GM12891 (cell line): ENCODE measurements at regions not wholly inside any gene's neighbourhood (a gene's known extent, or its start where the extent isn't known, plus 50 kb on each side); places are given as distances from the start of the nearest gene placed in this dataset.

Source experiments
- POLR2A ChIP-seq: IDR thresholded peaks from 2 replicates; pipeline ENCODE4 v1.6.1; 2011; ENCODE audit warnings: low read depth, low read length, control low read depth
- TAF1 ChIP-seq: IDR thresholded peaks from 2 replicates; pipeline ENCODE4 v1.6.1; 2011; ENCODE audit warnings: low read depth, low read length, control low read depth

DNA sequence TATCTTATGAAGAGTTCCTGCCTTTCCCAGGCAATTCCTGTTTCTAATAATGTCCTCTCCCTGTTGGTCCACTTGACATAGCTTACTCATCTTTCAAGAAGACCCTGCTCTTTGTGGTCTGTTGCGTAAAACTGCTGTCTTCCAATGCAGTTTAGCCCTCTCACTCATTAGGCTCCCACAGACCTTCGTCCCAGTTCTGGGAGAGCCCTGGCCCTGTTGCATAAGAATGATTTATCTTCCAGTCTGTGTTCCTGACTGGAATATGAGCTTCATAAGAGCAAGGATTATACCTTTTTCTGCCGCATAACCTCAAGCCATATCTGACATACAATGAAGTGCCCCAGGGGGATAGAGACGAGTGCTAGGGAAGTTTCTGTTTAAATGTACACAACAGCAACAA, 365.9 kb upstream of the NOVA1 start:
- TF ChIP-seq POLR2A, result no peak
- no peak for TF ChIP-seq TAF1
